KMS-11 (cell line): ENCODE measurements at regions not wholly inside any gene's neighbourhood (a gene's known extent, or its start where the extent isn't known, plus 50 kb on each side); places are given as distances from the start of the nearest gene placed in this dataset.

Experiments
- H2AFZ ChIP-seq: fragments of 200-600 bp; sonication (generic); 2 replicates; pipeline ENCODE4 v1.6.1; 2016; ENCODE audit warnings: antibody characterized with exemption, mixed run types, low read depth
- H3K27ac ChIP-seq: fragments of 200-600 bp; sonication (generic); 2 replicates; pipeline ENCODE4 v1.6.1; 2016; ENCODE audit warnings: mild to moderate bottlenecking, mixed run types
- H3K27me3 ChIP-seq: fragments of 200-600 bp; sonication (generic); 2 replicates; pipeline ENCODE4 v1.6.1; 2017; ENCODE audit warnings: mild to moderate bottlenecking, low read depth, mixed run types, moderate library complexity; ENCODE audit not compliant: insufficient read depth
- H3K36me3 ChIP-seq: fragments of 200-600 bp; sonication (generic); 2 replicates; pipeline ENCODE4 v1.6.1; 2017; ENCODE audit warnings: mild to moderate bottlenecking, mixed run types; ENCODE audit not compliant: insufficient read depth
- H3K4me1 ChIP-seq: fragments of 200-600 bp; sonication (generic); 2 replicates; pipeline ENCODE4 v1.6.1; 2016; ENCODE audit warnings: mild to moderate bottlenecking, low read depth, mixed run types; ENCODE audit not compliant: poor library complexity, severe bottlenecking
- H3K4me2 ChIP-seq: fragments of 200-600 bp; sonication (generic); 2 replicates; pipeline ENCODE4 v1.7.0; 2016; ENCODE audit warnings: mild to moderate bottlenecking, mixed run types
- H3K4me3 ChIP-seq: fragments of 200-600 bp; sonication (generic); IDR thresholded peaks from 2 replicates; pipeline ENCODE4 v1.6.1; 2017; ENCODE audit warnings: low read depth, low read length, mixed read lengths; ENCODE audit not compliant: insufficient read depth
- H3K79me2 ChIP-seq: fragments of 200-600 bp; sonication (generic); 2 replicates; pipeline ENCODE4 v1.6.1; 2016; ENCODE audit warnings: low read depth, mixed run types; ENCODE audit not compliant: insufficient read depth
- H3K9ac ChIP-seq: fragments of 200-600 bp; sonication (generic); 2 replicates; pipeline ENCODE4 v1.6.1; 2016; ENCODE audit warnings: mild to moderate bottlenecking, mixed run types
- H4K20me1 ChIP-seq: fragments of 200-600 bp; sonication (generic); 2 replicates; pipeline ENCODE4 v1.6.1; 2016; ENCODE audit warnings: mild to moderate bottlenecking, mixed run types; ENCODE audit not compliant: insufficient read depth
- CTCF ChIP-seq: fragments of 200-600 bp; sonication (generic); conservative IDR thresholded peaks from 2 replicates; pipeline ENCODE4 v1.6.1; 2017; ENCODE audit warnings: low read depth, mild to moderate bottlenecking, antibody characterized with exemption, low read length, moderate library complexity, mixed read lengths

GRCh38 chr3:144308396-144308795 is 336.8 kb downstream of the DIPK2A start:
- Histone ChIP-seq H3K36me3 (no peaks in the 10 kb centered on the region), H3K4me1 (peaks cover 3% of the 10 kb centered on the region), H3K4me3 (no peak overlapping the region), H3K9ac (no peak overlapping the region), H3K27ac (no peak overlapping the region), H3K27me3 (no peaks in the 10 kb centered on the region), H3K4me2 (no peak overlapping the region), H4K20me1 (no peaks in the 10 kb centered on the region), H3K79me2 (no peaks in the 10 kb centered on the region), H2AFZ (no peak overlapping the region)
- no peak for TF ChIP-seq CTCF

GRCh38 chr3:144312702-144313101 is 341.1 kb downstream of the DIPK2A start:
- H3K27me3 ChIP-seq = no peaks in the 10 kb centered on the region
- no peak overlapping the region for H3K4me3 ChIP-seq
- H3K4me2 ChIP-seq = no peak overlapping the region
- H3K4me1 ChIP-seq = no peaks in the 10 kb centered on the region
- H3K79me2 ChIP-seq = no peaks in the 10 kb centered on the region
- no peaks in the 10 kb centered on the region for H4K20me1 ChIP-seq
- no peak overlapping the region for H2AFZ ChIP-seq
- TF ChIP-seq CTCF = no peak
- no peaks in the 10 kb centered on the region for H3K36me3 ChIP-seq
- H3K27ac ChIP-seq = no peak overlapping the region
- no peak overlapping the region for H3K9ac ChIP-seq

GRCh38 chr3:144314946-144315345 is 343.3 kb downstream of the DIPK2A start:
- Histone ChIP-seq H3K4me3 (no peak overlapping the region), H4K20me1 (no peaks in the 10 kb centered on the region), H3K4me2 (no peak overlapping the region), H2AFZ (no peak overlapping the region), H3K79me2 (no peaks in the 10 kb centered on the region), H3K36me3 (no peaks in the 10 kb centered on the region), H3K27ac (no peak overlapping the region), H3K27me3 (no peaks in the 10 kb centered on the region), H3K4me1 (no peaks in the 10 kb centered on the region), H3K9ac (no peak overlapping the region)
- no peak for TF ChIP-seq CTCF

- Histone ChIP-seq H2AFZ (no peak overlapping the region), H3K79me2 (no peaks in the 10 kb centered on the region), H3K9ac (no peak overlapping the region), H3K4me1 (no peaks in the 10 kb centered on the region), H3K4me3 (no peak overlapping the region), H3K36me3 (no peaks in the 10 kb centered on the region), H3K27ac (no peak overlapping the region), H4K20me1 (no peaks in the 10 kb centered on the region), H3K4me2 (no peak overlapping the region), H3K27me3 (no peaks in the 10 kb centered on the region)
- TF ChIP-seq CTCF = no peak
These were observed 346.3 kb downstream of the DIPK2A start for GRCh38 chr3:144317961-144318360.

- Histone ChIP-seq H2AFZ (no peak overlapping the region), H3K27me3 (no peaks in the 10 kb centered on the region), H3K27ac (no peak overlapping the region), H3K4me3 (no peak overlapping the region), H3K9ac (no peak overlapping the region), H3K36me3 (no peaks in the 10 kb centered on the region), H3K4me2 (no peak overlapping the region), H3K79me2 (no peaks in the 10 kb centered on the region), H4K20me1 (no peaks in the 10 kb centered on the region), H3K4me1 (no peaks in the 10 kb centered on the region)
- no peak for TF ChIP-seq CTCF
These were observed 352.5 kb downstream of the DIPK2A start for GRCh38 chr3:144324076-144324475.
